HepG2 (cell line): ENCODE measurements at regions not wholly inside any gene's neighbourhood (a gene's known extent, or its start where the extent isn't known, plus 50 kb on each side); places are given as distances from the start of the nearest gene placed in this dataset.

Source experiments
- ATAC-seq: fragments of 200-7000 bp; cut with Tn5 transposase; 3 replicates; pipeline ENCODE4 v1.9.1; 2020; ENCODE audit warnings: mild to moderate bottlenecking, moderate library complexity
- BruUV-seq: library from RNA; stranded (reverse); fragments of 400-500 nt; replicated peaks from 2 replicates; lab custom pipeline; 2021; lab: Mats Ljungman, UMichigan
- CTCF ChIA-PET: fragments of 300-600 bp; formaldehyde crosslinking; extraction: SDS; loops from one replicate; lab custom pipeline; 2021; ENCODE audit warnings: low total read pairs, inconsistent platforms, low intra/inter-chr PET ratio; lab: Yijun Ruan, JAX
- POLR2A ChIA-PET: fragments of 350-600 bp; sonication (Branson Sonifier 250); formaldehyde crosslinking; loops from one replicate; lab custom pipeline; 2020; ENCODE audit warnings: antibody characterized with exemption, inconsistent platforms; lab: Yijun Ruan, JAX
- DNase-seq: peaks from one replicate; pipeline ENCODE4 v3.0.0-alpha.2; 2015; ENCODE audit warnings: low spot score
- FAIRE-seq: peaks from 3 replicates; lab custom pipeline; 2011; peaks lifted over from hg19 to GRCh38; lab: Jason Lieb, UNC
- H2AFZ ChIP-seq: one replicate; pipeline ENCODE4 v1.6.1; 2011; ENCODE audit warnings: low read length, inconsistent platforms
- H3K27ac ChIP-seq: fragments of 300-600 bp; 3 replicates; pipeline ENCODE4 v1.8.0; 2011; ENCODE audit warnings: mixed run types, mild to moderate bottlenecking, mixed read lengths, low read length, inconsistent platforms; ENCODE audit not compliant: insufficient read depth; ENCODE audit errors: extremely low read length
- H3K27me3 ChIP-seq, 2 experiments: fragments of 200-600 bp in 1 of 2; 2 replicates in 1 of 2; 3 replicates in 1 of 2; pipeline versions ENCODE4 v1.6.0 to v1.8.0; 2011; ENCODE audit warnings: low read length in 2 of 2, mild to moderate bottlenecking in 2 of 2, moderate library complexity in 2 of 2, inconsistent platforms in 1 of 2; ENCODE audit not compliant: insufficient read depth in 2 of 2, control insufficient read depth in 1 of 2
- H3K36me3 ChIP-seq, 2 experiments: fragments of 200-600 bp in 1 of 2; replicated peaks in 1 of 2; 2 replicates in 1 of 2; 3 replicates in 1 of 2; pipeline versions ENCODE4 v1.5.1 to v1.8.0; 2011; ENCODE audit warnings: low read length in 2 of 2, inconsistent platforms in 1 of 2; ENCODE audit not compliant: insufficient read depth in 2 of 2, control insufficient read depth in 1 of 2
- H3K4me1 ChIP-seq: 2 replicates; pipeline ENCODE4 v1.5.1; 2012; ENCODE audit warnings: low read length, inconsistent platforms; ENCODE audit not compliant: insufficient read depth
- H3K4me2 ChIP-seq: 2 replicates; pipeline ENCODE4 v1.6.0; 2011; ENCODE audit warnings: low read depth, low read length, inconsistent platforms
- H3K4me3 ChIP-seq, 3 experiments: fragments of 200-600 bp in 1 of 3; sonication (generic), shearing (Covaris generic) in 1 of 3; replicated peaks in 1 of 3; 2 replicates each; pipeline ENCODE4 v1.5.1; 2011 to 2016; ENCODE audit warnings: low read length in 3 of 3, inconsistent platforms in 2 of 3, low read depth in 2 of 3, mild to moderate bottlenecking in 2 of 3, control low read depth in 1 of 3, mixed read lengths in 1 of 3; ENCODE audit not compliant: insufficient read depth in 1 of 3
- H3K79me2 ChIP-seq: one replicate; pipeline ENCODE4 v1.6.1; 2011; ENCODE audit warnings: low read length, inconsistent platforms; ENCODE audit not compliant: insufficient read depth
- H3K9ac ChIP-seq: 2 replicates; pipeline ENCODE4 v1.6.0; 2011; ENCODE audit warnings: mild to moderate bottlenecking, low read depth, low read length, inconsistent platforms; ENCODE audit not compliant: insufficient read depth
- H3K9me3 ChIP-seq: 2 replicates; pipeline ENCODE4 v1.5.1; 2012; ENCODE audit warnings: mild to moderate bottlenecking, low read length
- H4K20me1 ChIP-seq: 2 replicates; pipeline ENCODE4 v1.6.0; 2011; ENCODE audit warnings: inconsistent platforms, mild to moderate bottlenecking, low read length, moderate library complexity; ENCODE audit not compliant: insufficient read depth
- FOXP1 ChIP-seq, 2 experiments: fragments of 450-650 bp in 1 of 2; IDR thresholded peaks; 2 replicates each; pipeline ENCODE4 v1.6.1; 2017 to 2018; ENCODE audit warnings: antibody characterized with exemption in 1 of 2
- JARID2 ChIP-seq: sonication (generic); formaldehyde crosslinking; IDR thresholded peaks from 2 replicates; pipeline ENCODE4 v1.8.1; 2023; ENCODE audit warnings: missing genetic modification reagents, inconsistent platforms; ENCODE audit not compliant: insufficient replicate concordance
- MAFF ChIP-seq: IDR thresholded peaks from 2 replicates; pipeline ENCODE4 v1.6.1; 2011; ENCODE audit warnings: low read depth, low read length, improper control_type of control experiment
- MAFK ChIP-seq, 2 experiments: IDR thresholded peaks in 1 of 2; conservative IDR thresholded peaks in 1 of 2; 2 replicates each; pipeline ENCODE4 v1.6.1; 2011; ENCODE audit warnings: improper control_type of control experiment in 2 of 2, low read length in 2 of 2
- MED8 ChIP-seq: sonication (generic); formaldehyde crosslinking; IDR thresholded peaks from 2 replicates; pipeline ENCODE4 v1.8.1; 2023; ENCODE audit warnings: mild to moderate bottlenecking, missing genetic modification reagents; ENCODE audit not compliant: insufficient replicate concordance
- NFATC3 ChIP-seq: sonication (generic); formaldehyde crosslinking; IDR thresholded peaks from 2 replicates; pipeline ENCODE4 v1.5.1; 2020; ENCODE audit warnings: mild to moderate bottlenecking, missing genetic modification reagents
- PHB2 ChIP-seq: fragments of 450-650 bp; IDR thresholded peaks from 2 replicates; pipeline ENCODE4 v1.6.1; 2018; ENCODE audit not compliant: partially characterized antibody
- TBX2 ChIP-seq: sonication (generic); formaldehyde crosslinking; IDR thresholded peaks from 2 replicates; pipeline ENCODE4 v1.5.0; 2020; ENCODE audit warnings: missing genetic modification reagents, mild to moderate bottlenecking, borderline replicate concordance
- ZNF629 ChIP-seq: sonication (generic); formaldehyde crosslinking; conservative IDR thresholded peaks from 2 replicates; pipeline ENCODE4 v1.5.0; 2020; ENCODE audit warnings: missing genetic modification reagents
- ZNF660 ChIP-seq: sonication (generic); formaldehyde crosslinking; IDR thresholded peaks from 2 replicates; pipeline ENCODE4 v1.5.1; 2020; ENCODE audit warnings: mild to moderate bottlenecking, low read depth, missing genetic modification reagents, borderline replicate concordance
- ZZZ3 ChIP-seq: sonication (generic); formaldehyde crosslinking; IDR thresholded peaks from 2 replicates; pipeline ENCODE4 v1.4.0; 2020; ENCODE audit warnings: missing genetic modification reagents, mild to moderate bottlenecking, borderline replicate concordance
- WGBS: methylation state at CpG from one replicate; pipeline ENCODE4 v1.1.6; 2017; ENCODE audit warnings: low lambda C conversion rate; 5-methylcytosine and 5-hydroxymethylcytosine counted together
- in situ Hi-C: cut with HindIII; loops from 2 replicates; pipeline ENCODE4 v1.10.0; 2017; ENCODE audit warnings: low pct_unique_long_range_greater_than_20kb; ENCODE audit not compliant: extremely low pct_ligation_motif_present
- intact Hi-C: fragments of 100-400 bp; cut with micrococcal nuclease; formaldehyde crosslinking; loops from one replicate; pipeline ENCODE4 v1.10.0; 2022; ENCODE audit not compliant: unreplicated experiment
- TF ChIP-seq, protein P1 (sequence below): conservative IDR thresholded peaks from 2 replicates; pipeline ENCODE4 v1.6.1; 2018; ENCODE audit warnings: missing genetic modification reagents
- TF ChIP-seq, protein P2 (sequence below): sonication (generic); formaldehyde crosslinking; IDR thresholded peaks from 2 replicates; pipeline ENCODE4 v1.8.1; 2023; ENCODE audit warnings: mild to moderate bottlenecking, missing genetic modification reagents
- TF ChIP-seq, protein P3 (sequence below): IDR thresholded peaks from 2 replicates; pipeline ENCODE4 v1.6.1; 2016; ENCODE audit warnings: missing biosample characterization, missing genetic modification reagents, low read depth
- TF ChIP-seq, protein P4 (sequence below): sonication (generic); formaldehyde crosslinking; IDR thresholded peaks from 2 replicates; pipeline ENCODE4 v1.4.0; 2020; ENCODE audit warnings: missing genetic modification reagents, borderline replicate concordance
- TF ChIP-seq, protein P5 (sequence below): sonication (generic); formaldehyde crosslinking; IDR thresholded peaks from 2 replicates; pipeline ENCODE4 v1.9.0; 2022; ENCODE audit warnings: low read depth, missing genetic modification reagents

DNA sequence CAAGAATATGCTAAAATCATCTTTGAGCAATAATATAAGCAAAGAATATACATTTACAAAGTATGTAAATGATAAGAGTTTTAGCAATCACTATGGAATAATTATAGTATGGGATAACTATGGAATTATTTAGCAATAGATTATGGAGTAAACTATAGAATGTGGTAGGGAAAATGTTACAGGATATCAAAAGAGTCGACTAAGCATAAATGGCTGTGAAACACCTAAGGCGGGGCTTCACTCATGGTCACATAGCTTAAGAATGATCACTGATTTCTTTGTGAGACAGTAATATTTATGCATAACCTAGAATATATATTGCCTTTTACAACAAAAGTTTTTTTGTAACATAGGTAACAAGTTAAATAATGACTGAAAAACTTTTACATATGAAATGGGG lies 2049.7 kb downstream of the ARAP2 start:
- ATAC-seq = no peak
- intact Hi-C loops (no loop called here), in situ Hi-C loops (no loop called here)
- no peak overlapping the region for H3K4me2 ChIP-seq
- 21% methylated on average over 2 of the region's 2 CpGs for WGBS
- no peak overlapping the region for H2AFZ ChIP-seq
- H3K4me3 ChIP-seq = no peak overlapping the region
- no peaks in the 10 kb centered on the region for H4K20me1 ChIP-seq
- no peaks in the 10 kb centered on the region for H3K27me3 ChIP-seq
- no peak for FAIRE-seq
- BruUV-seq = no TSS peak
- no peaks in the 10 kb centered on the region for H3K79me2 ChIP-seq
- ChIA-PET CTCF (no interaction called here), POLR2A (no interaction called here)
- H3K9ac ChIP-seq = no peak overlapping the region
- TF ChIP-seq TBX2 (CRISPR knock-in tag) = no peak
- no peak for TF ChIP-seq ZZZ3
- TF ChIP-seq, protein P1, sequence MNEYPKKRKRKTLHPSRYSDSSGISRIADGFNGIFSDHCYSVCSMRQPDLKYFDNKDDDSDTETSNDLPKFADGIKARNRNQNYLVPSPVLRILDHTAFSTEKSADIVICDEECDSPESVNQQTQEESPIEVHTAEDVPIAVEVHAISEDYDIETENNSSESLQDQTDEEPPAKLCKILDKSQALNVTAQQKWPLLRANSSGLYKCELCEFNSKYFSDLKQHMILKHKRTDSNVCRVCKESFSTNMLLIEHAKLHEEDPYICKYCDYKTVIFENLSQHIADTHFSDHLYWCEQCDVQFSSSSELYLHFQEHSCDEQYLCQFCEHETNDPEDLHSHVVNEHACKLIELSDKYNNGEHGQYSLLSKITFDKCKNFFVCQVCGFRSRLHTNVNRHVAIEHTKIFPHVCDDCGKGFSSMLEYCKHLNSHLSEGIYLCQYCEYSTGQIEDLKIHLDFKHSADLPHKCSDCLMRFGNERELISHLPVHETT (CRISPR knock-in tag) = no peak
- TF ChIP-seq ZNF660 (CRISPR knock-in tag) = no peak
- no peak for TF ChIP-seq ZNF629 (CRISPR knock-in tag)
- TF ChIP-seq JARID2 = no peak
- TF ChIP-seq, protein P2, sequence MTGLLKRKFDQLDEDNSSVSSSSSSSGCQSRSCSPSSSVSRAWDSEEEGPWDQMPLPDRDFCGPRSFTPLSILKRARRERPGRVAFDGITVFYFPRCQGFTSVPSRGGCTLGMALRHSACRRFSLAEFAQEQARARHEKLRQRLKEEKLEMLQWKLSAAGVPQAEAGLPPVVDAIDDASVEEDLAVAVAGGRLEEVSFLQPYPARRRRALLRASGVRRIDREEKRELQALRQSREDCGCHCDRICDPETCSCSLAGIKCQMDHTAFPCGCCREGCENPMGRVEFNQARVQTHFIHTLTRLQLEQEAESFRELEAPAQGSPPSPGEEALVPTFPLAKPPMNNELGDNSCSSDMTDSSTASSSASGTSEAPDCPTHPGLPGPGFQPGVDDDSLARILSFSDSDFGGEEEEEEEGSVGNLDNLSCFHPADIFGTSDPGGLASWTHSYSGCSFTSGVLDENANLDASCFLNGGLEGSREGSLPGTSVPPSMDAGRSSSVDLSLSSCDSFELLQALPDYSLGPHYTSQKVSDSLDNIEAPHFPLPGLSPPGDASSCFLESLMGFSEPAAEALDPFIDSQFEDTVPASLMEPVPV (CRISPR knock-in tag) = no peak
- TF ChIP-seq MAFK (conservative IDR thresholded peaks at IDR 0.05 in 1 of 2, IDR thresholded peaks at IDR 0.05 in 1 of 2; ENCODE audit: low read length in 2 of 2) = peak; percentile 35 to 65; a peak in 3 of 4 replicates
- TF ChIP-seq MED8 (CRISPR knock-in tag) = no peak
- peak; percentile 45; the same call in 1 of the 2 replicates for TF ChIP-seq MAFF
- TF ChIP-seq, protein P3, sequence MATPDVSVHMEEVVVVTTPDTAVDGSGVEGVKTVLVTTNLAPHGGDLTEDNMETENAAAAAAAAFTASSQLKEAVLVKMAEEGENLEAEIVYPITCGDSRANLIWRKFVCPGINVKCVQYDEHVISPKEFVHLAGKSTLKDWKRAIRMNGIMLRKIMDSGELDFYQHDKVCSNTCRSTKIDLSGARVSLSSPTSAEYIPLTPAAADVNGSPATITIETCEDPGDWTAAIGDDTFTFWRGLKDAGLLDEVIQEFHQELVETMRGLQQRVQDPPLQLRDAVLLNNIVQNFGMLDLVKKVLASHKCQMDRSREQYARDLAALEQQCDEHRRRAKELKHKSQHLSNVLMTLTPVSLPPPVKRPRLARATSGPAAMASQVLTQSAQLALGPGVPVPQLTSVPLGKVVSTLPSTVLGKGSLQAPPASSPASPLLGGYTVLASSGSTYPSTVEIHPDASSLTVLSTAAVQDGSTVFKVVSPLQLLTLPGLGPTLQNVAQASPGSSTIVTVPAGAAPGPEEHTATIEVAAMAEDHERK (CRISPR knock-in tag) = no peak
- TF ChIP-seq NFATC3 (CRISPR knock-in tag) = no peak
- TF ChIP-seq, protein P4, sequence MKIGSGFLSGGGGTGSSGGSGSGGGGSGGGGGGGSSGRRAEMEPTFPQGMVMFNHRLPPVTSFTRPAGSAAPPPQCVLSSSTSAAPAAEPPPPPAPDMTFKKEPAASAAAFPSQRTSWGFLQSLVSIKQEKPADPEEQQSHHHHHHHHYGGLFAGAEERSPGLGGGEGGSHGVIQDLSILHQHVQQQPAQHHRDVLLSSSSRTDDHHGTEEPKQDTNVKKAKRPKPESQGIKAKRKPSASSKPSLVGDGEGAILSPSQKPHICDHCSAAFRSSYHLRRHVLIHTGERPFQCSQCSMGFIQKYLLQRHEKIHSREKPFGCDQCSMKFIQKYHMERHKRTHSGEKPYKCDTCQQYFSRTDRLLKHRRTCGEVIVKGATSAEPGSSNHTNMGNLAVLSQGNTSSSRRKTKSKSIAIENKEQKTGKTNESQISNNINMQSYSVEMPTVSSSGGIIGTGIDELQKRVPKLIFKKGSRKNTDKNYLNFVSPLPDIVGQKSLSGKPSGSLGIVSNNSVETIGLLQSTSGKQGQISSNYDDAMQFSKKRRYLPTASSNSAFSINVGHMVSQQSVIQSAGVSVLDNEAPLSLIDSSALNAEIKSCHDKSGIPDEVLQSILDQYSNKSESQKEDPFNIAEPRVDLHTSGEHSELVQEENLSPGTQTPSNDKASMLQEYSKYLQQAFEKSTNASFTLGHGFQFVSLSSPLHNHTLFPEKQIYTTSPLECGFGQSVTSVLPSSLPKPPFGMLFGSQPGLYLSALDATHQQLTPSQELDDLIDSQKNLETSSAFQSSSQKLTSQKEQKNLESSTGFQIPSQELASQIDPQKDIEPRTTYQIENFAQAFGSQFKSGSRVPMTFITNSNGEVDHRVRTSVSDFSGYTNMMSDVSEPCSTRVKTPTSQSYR (CRISPR knock-in tag) = no peak
- no peak for TF ChIP-seq PHB2
- TF ChIP-seq, protein P5, sequence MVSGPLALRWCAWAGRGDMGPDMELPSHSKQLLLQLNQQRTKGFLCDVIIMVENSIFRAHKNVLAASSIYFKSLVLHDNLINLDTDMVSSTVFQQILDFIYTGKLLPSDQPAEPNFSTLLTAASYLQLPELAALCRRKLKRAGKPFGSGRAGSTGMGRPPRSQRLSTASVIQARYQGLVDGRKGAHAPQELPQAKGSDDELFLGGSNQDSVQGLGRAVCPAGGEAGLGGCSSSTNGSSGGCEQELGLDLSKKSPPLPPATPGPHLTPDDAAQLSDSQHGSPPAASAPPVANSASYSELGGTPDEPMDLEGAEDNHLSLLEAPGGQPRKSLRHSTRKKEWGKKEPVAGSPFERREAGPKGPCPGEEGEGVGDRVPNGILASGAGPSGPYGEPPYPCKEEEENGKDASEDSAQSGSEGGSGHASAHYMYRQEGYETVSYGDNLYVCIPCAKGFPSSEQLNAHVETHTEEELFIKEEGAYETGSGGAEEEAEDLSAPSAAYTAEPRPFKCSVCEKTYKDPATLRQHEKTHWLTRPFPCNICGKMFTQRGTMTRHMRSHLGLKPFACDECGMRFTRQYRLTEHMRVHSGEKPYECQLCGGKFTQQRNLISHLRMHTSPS = no peak
- no peak for TF ChIP-seq FOXP1 (IDR thresholded peaks at IDR 0.05)
- no peak for TF ChIP-seq FOXP1 (CRISPR knock-in tag; IDR thresholded peaks at IDR 0.05)
- peaks cover 19% of the 10 kb centered on the region for H3K9me3 ChIP-seq
- no peaks in the 10 kb centered on the region for H3K36me3 ChIP-seq
- no peak for DNase-seq
- H3K27ac ChIP-seq = no peak overlapping the region
- H3K4me1 ChIP-seq = no peaks in the 10 kb centered on the region
